ENCODE measurements at regions not wholly inside any gene's neighbourhood (a gene's known extent, or its start where the extent isn't known, plus 50 kb on each side); places are given as distances from the start of the nearest gene placed in this dataset.

DNA sequence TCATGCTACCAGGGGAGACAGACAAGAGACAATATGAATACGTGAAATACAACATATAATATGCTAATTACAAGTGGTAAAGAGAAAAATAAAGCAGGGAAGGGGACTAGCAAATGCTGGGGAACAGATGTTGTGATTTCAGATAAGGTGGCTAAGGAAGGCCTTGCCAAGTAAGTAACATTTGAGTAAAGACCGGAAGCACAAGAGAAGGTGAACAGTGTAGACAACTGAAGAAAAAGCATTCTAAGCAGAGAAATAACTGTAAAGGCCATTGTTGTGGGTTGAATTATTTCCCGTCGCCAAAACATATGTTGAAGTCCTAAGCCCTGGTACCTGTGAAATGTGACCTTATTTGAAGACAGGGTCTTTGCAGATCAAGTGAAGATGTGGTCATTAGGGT is 63.7 kb upstream of the EED start:
- no peak overlapping the region for H3K4me3 ChIP-seq (ENCODE audit: low read depth, low read length)
- TF ChIP-seq, protein P1, sequence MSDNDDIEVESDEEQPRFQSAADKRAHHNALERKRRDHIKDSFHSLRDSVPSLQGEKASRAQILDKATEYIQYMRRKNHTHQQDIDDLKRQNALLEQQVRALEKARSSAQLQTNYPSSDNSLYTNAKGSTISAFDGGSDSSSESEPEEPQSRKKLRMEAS (IDR thresholded peaks at IDR 0.05; ENCODE audit: low read depth, low read length): no peak
- TF ChIP-seq MYC (IDR thresholded peaks at IDR 0.05; ENCODE audit: low read depth, low read length): no peak
- TF ChIP-seq, protein P2, sequence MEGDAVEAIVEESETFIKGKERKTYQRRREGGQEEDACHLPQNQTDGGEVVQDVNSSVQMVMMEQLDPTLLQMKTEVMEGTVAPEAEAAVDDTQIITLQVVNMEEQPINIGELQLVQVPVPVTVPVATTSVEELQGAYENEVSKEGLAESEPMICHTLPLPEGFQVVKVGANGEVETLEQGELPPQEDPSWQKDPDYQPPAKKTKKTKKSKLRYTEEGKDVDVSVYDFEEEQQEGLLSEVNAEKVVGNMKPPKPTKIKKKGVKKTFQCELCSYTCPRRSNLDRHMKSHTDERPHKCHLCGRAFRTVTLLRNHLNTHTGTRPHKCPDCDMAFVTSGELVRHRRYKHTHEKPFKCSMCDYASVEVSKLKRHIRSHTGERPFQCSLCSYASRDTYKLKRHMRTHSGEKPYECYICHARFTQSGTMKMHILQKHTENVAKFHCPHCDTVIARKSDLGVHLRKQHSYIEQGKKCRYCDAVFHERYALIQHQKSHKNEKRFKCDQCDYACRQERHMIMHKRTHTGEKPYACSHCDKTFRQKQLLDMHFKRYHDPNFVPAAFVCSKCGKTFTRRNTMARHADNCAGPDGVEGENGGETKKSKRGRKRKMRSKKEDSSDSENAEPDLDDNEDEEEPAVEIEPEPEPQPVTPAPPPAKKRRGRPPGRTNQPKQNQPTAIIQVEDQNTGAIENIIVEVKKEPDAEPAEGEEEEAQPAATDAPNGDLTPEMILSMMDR (IDR thresholded peaks at IDR 0.05; ENCODE audit: low read depth, low read length): no peak
- no peak for TF ChIP-seq POLR2A (IDR thresholded peaks at IDR 0.05; ENCODE audit: extremely low read depth, insufficient read length)
- no peak for DNase-seq (ENCODE audit: low read depth)

DNA sequence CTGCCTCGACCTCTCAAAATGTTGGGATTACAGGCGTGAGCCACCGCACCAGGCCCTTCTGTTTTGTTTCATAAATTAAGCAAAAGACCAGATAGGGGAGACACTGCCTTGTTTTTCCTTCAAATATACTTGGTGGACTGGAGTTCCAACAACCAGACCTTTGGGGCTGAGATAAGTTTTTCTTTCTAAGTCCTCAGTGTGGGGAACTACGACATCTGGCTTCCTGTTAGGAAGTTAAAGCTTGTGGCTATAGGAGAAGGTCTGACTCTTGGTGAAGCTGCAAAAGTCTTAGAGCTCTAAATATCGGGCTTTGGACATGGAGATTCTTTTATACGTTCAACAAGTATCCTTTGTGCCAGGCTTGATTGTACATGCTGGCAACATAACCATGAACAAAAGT is 64.1 kb upstream of the EED start:
- TF ChIP-seq, protein P1 (IDR thresholded peaks at IDR 0.05; ENCODE audit: low read depth, low read length): no peak
- TF ChIP-seq, protein P2 (IDR thresholded peaks at IDR 0.05; ENCODE audit: low read depth, low read length): no peak
- TF ChIP-seq MYC (IDR thresholded peaks at IDR 0.05; ENCODE audit: low read depth, low read length): no peak
- no peak for DNase-seq (ENCODE audit: low read depth)
- H3K4me3 ChIP-seq (ENCODE audit: low read depth, low read length): no peak overlapping the region

DNA sequence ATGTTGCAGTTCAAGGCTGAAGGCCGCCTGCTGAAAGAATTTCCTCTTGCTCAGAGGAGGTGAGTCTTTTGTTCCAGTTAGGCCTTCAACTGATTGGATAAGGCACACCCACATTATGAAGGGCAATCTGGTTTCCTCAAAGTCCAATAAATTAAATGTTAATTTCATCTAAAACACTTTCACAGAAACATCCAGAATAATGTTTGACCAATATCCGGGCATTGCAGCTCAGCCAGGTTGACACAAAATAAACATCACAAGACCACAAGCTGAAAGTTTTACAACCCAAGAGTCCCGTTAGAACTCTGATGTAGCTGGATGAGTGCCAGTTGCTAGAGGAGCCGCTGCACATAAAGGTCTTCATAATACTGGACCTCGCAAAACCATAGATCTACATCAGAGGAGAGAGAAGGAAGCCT is 64.9 kb upstream of the EED start:
- DNase-seq (ENCODE audit: low read depth): no peak
- TF ChIP-seq, protein P2 (IDR thresholded peaks at IDR 0.05; ENCODE audit: low read depth, low read length): no peak
- TF ChIP-seq, protein P1 (IDR thresholded peaks at IDR 0.05; ENCODE audit: low read depth, low read length): no peak
- TF ChIP-seq POLR2A (IDR thresholded peaks at IDR 0.05; ENCODE audit: extremely low read depth, insufficient read length) (no peak), MYC (IDR thresholded peaks at IDR 0.05; ENCODE audit: low read depth, low read length) (no peak)
- H3K4me3 ChIP-seq (ENCODE audit: low read depth, low read length): no peak overlapping the region

DNA sequence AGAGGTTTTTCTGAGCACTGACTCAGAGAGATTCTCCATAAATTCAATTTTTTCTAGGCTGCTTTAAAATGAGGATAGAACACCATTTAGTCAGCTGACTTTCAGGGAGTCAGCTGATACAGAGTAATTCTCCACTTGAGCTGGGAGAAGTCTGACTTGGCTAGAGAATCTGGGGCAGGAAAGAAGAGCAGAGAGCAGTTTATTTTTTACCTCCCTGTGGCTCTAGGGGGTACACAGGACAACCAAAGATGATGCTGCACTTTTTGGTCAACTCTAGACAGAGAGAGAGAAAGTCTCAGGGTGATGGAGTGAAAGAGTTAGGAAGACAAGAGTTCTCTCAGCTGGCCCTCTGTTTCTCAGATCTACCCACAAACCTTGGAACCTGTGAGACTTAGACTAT is 67.3 kb upstream of the EED start:
- no peak for TF ChIP-seq POLR2A (IDR thresholded peaks at IDR 0.05; ENCODE audit: extremely low read depth, insufficient read length)
- no peak for TF ChIP-seq MYC (IDR thresholded peaks at IDR 0.05; ENCODE audit: low read depth, low read length)
- TF ChIP-seq, protein P1 (IDR thresholded peaks at IDR 0.05; ENCODE audit: low read depth, low read length): no peak
- TF ChIP-seq, protein P2 (IDR thresholded peaks at IDR 0.05; ENCODE audit: low read depth, low read length): no peak
- no peak overlapping the region for H3K4me3 ChIP-seq (ENCODE audit: low read depth, low read length)
- no peak for DNase-seq (ENCODE audit: low read depth)

DNA sequence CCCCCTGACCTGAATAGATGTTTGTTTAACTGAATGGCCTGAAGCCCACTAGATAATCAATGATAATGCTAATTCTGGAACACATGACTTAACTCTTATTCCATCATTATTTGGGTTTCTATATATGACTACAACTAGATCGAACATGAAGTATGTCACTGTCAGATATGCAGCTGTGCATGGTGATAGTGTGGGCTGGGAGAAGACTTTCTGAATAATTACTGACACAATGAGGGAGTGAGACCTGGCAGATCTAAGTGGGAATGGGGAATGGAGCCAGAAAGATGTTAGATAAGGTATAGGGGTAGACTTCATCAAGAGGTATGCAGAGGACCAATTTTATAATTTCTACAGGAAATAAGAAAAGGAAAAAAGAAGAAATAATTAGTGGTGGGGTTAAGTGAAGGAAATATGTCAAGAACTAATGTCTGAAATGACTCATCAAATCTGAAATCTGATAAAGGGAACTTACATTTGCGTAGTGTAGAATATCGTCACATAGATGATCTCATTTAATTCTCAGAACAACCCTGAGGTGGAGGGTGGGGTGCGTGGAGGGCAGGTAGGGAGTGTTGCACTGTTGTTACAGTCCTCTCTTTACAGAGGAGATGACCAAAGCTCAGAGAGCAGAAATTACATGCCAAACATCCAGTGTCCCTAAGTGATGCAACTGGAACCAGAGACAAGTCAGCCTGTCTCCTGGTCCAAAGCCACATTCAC is 68.2 kb upstream of the EED start:
- no peak for DNase-seq (ENCODE audit: low read depth)
- TF ChIP-seq MYC (IDR thresholded peaks at IDR 0.05; ENCODE audit: low read depth, low read length) (no peak), POLR2A (IDR thresholded peaks at IDR 0.05; ENCODE audit: extremely low read depth, insufficient read length) (no peak)
- TF ChIP-seq, protein P1 (IDR thresholded peaks at IDR 0.05; ENCODE audit: low read depth, low read length): no peak
- TF ChIP-seq, protein P2 (IDR thresholded peaks at IDR 0.05; ENCODE audit: low read depth, low read length): no peak
- H3K4me3 ChIP-seq (ENCODE audit: low read depth, low read length): no peak overlapping the region

Data from NB4 (cell line).